ENCODE measurements at regions not wholly inside any gene's neighbourhood (a gene's known extent, or its start where the extent isn't known, plus 50 kb on each side); places are given as distances from the start of the nearest gene placed in this dataset.
"Not testable (repeated sequence)": the region's sequence is repeated elsewhere in the genome, so short reads cannot be mapped to it uniquely, and the experiment has no call there.

DNA sequence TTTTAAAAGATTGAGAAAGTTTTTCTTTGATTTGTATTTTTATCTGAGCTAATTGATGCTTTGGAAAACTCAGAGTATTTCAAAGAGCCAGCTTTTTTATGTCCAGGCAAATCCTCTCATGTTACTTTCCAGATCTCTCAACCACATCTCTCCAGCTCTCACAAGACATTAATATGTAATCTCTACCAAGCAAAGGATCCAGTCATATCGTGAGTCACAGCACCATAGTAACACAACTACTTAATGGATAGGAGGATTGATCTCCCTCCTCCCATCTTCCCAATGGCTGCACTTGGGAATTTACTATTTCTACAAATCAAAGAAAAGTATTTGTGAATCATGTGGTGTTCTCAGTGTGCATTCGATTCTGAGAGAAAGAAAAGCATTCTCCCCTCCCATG, 63.3 kb downstream of the POU4F1 start:
- Histone ChIP-seq H3K27ac (no peak overlapping the region), H3K9me3 (no peaks in the 10 kb centered on the region), H3K27me3 (no peaks in the 10 kb centered on the region), H3K36me3 (ENCODE audit: low read depth, missing control alignments) (no peaks in the 10 kb centered on the region), H3K4me3 (no peak overlapping the region), H3K4me1 (no peaks in the 10 kb centered on the region)
- TF ChIP-seq POLR2A (IDR thresholded peaks at IDR 0.05): no peak
- TF ChIP-seq, protein P1, sequence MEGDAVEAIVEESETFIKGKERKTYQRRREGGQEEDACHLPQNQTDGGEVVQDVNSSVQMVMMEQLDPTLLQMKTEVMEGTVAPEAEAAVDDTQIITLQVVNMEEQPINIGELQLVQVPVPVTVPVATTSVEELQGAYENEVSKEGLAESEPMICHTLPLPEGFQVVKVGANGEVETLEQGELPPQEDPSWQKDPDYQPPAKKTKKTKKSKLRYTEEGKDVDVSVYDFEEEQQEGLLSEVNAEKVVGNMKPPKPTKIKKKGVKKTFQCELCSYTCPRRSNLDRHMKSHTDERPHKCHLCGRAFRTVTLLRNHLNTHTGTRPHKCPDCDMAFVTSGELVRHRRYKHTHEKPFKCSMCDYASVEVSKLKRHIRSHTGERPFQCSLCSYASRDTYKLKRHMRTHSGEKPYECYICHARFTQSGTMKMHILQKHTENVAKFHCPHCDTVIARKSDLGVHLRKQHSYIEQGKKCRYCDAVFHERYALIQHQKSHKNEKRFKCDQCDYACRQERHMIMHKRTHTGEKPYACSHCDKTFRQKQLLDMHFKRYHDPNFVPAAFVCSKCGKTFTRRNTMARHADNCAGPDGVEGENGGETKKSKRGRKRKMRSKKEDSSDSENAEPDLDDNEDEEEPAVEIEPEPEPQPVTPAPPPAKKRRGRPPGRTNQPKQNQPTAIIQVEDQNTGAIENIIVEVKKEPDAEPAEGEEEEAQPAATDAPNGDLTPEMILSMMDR (IDR thresholded peaks at IDR 0.05): no peak
- 48 to 51% methylated on average over 2 of the region's 2 CpGs for WGBS, 2 donors
- intact Hi-C loops (cut with DNase I; ENCODE audit: low total_unique reads): no loop called here
- no peak for DNase-seq

DNA sequence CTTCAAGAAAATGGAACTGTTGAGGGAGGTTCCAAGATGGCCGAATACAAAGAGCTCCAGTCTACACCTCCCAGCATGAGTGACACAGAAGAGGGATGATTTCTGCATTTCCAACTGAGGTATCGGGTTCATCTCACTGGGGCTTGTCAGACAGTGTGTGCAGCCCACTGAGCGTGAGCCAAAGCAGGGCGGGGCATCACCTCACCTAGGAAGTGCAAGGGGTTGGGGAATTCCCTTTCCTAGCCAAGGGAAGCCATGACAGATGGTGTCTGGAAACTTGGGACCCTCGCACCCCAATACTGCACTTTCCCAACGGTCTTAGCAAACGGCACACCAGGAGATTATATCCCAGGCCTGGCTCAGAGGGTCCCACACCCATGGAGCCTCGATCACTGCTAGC, 77.3 kb downstream of the POU4F1 start:
- DNase-seq; intact Hi-C loops (cut with DNase I; ENCODE audit: low total_unique reads); H3K27ac ChIP-seq; H3K4me3 ChIP-seq; H3K4me1 ChIP-seq; H3K9me3 ChIP-seq; H3K27me3 ChIP-seq; H3K36me3 ChIP-seq (ENCODE audit: low read depth, missing control alignments): not testable (repeated sequence)
- 83 to 95% methylated on average over 7 to 8 of the region's 8 CpGs for WGBS, 2 donors

DNA sequence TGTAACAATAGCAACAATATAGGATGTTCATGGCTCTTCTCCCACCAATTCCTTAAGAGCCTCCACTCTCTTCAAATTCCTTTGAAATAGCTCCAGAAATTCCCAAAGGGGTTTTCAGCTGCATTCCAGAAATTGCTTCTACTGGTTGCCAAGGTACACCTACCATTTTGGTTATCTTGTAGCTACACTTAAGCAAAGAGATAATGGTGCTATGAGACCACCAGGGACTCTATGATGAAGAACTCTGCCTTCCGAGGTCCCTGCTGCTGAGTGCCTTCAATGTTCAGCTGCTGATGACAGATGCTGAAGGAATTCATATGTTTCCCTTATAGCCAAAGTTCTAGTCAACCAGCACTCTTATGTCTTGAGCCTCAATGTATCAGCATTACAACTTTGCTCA, 78.4 kb downstream of the POU4F1 start:
- H3K4me3 ChIP-seq: no peak overlapping the region
- no peaks in the 10 kb centered on the region for H3K27me3 ChIP-seq
- TF ChIP-seq POLR2A (IDR thresholded peaks at IDR 0.05): no peak
- TF ChIP-seq, protein P1 (IDR thresholded peaks at IDR 0.05): no peak
- WGBS, 2 donors: 57 to 68% methylated on average over 1 of the region's 1 CpG
- no peaks in the 10 kb centered on the region for H3K9me3 ChIP-seq
- H3K4me1 ChIP-seq: no peaks in the 10 kb centered on the region
- DNase-seq: no peak
- intact Hi-C loops (cut with DNase I; ENCODE audit: low total_unique reads): no loop called here
- no peak overlapping the region for H3K27ac ChIP-seq
- H3K36me3 ChIP-seq (ENCODE audit: low read depth, missing control alignments): no peaks in the 10 kb centered on the region

DNA sequence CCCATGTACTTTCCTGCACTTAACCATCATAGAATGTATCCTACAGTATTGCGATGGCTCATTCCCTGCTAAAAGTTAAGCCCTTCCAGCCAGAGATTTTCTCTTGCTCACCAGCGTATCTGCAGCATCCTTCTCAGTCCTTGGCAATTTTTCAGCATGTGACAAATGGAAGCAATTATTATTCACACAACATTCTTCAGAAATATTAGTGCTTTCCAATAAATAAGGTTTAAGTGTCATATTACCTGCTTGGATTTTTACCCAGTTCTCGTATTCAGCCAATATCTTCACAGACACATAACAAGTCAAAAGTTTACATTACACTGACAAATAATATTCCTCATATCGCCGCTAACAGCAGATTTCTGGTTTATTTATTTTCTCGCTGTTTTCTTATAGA, 82.3 kb downstream of the POU4F1 start:
- 89 to 93% methylated on average over 6 of the region's 6 CpGs for WGBS, 2 donors
- Histone ChIP-seq H3K9me3 (no peaks in the 10 kb centered on the region), H3K36me3 (ENCODE audit: low read depth, missing control alignments) (no peaks in the 10 kb centered on the region), H3K27me3 (no peaks in the 10 kb centered on the region), H3K27ac (no peak overlapping the region), H3K4me3 (no peak overlapping the region), H3K4me1 (no peaks in the 10 kb centered on the region)
- no peak for DNase-seq
- intact Hi-C loops (cut with DNase I; ENCODE audit: low total_unique reads): no loop called here
- TF ChIP-seq, protein P1 (IDR thresholded peaks at IDR 0.05): no peak
- TF ChIP-seq POLR2A (IDR thresholded peaks at IDR 0.05): no peak

DNA sequence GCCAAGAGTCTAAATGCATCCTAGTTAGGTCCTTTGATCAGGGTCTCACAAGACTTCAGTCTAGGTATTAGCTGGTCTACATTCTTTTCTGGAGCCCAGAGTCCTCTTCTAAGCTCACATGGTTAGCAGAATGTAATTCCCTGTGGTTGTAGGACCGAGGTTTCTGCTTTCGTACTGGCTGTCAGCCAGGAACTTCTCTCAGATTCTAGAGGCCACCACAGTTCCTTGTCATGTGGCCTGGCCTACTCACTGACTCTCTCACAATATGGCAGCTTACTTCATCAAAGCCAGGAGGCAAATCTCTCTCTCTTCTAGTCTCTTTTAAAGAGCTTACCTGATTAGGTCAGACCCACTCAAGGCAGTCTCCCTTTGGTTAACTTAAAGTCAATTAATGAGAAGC, 82.9 kb downstream of the POU4F1 start:
- Histone ChIP-seq H3K36me3 (ENCODE audit: low read depth, missing control alignments) (no peaks in the 10 kb centered on the region), H3K27ac (no peak overlapping the region), H3K9me3 (no peaks in the 10 kb centered on the region), H3K27me3 (no peaks in the 10 kb centered on the region), H3K4me3 (no peak overlapping the region), H3K4me1 (no peaks in the 10 kb centered on the region)
- intact Hi-C loops (cut with DNase I; ENCODE audit: low total_unique reads): no loop called here
- TF ChIP-seq POLR2A (IDR thresholded peaks at IDR 0.05): no peak
- TF ChIP-seq, protein P1 (IDR thresholded peaks at IDR 0.05): no peak
- DNase-seq: no peak
- WGBS, 2 donors: 89 to 92% methylated on average over 2 of the region's 2 CpGs

DNA sequence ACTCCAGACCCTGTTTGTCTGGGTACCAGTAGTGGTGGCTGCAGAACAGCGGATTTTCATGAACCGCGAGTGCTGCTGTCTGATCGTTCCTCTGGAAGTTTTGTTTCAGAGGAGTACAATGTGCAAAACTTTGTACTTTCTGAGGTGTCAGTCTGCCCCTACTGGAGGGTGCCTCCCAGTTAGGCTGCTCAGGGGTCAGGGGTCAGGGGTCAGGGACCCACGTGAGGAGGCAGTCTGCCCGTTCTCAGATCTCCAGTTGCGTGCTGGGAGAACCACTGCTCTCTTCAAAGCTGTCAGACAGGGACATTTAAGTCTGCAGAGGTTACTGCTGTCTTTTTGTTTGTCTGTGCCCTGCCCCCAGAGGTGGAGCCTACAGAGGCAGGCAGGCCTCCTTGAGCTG, 84.9 kb downstream of the POU4F1 start:
- 95 to 97% methylated on average over 5 to 7 of the region's 7 CpGs for WGBS, 2 donors
- H3K27me3 ChIP-seq; H3K36me3 ChIP-seq (ENCODE audit: low read depth, missing control alignments); H3K27ac ChIP-seq; H3K4me1 ChIP-seq; DNase-seq; H3K9me3 ChIP-seq; H3K4me3 ChIP-seq; intact Hi-C loops (cut with DNase I; ENCODE audit: low total_unique reads): not testable (repeated sequence)
